Hematopoietic multipotent progenitor cell treated with erythropoietin and hydrocortisone succinate and interleukin-3 and kit ligand, for 6 days (in vitro differentiated cells): ENCODE measurements at regions not wholly inside any gene's neighbourhood (a gene's known extent, or its start where the extent isn't known, plus 50 kb on each side); places are given as distances from the start of the nearest gene placed in this dataset.

Source experiments
- DNase-seq: peaks from one replicate; pipeline ENCODE4 v3.0.0-alpha.2; 2015

DNA sequence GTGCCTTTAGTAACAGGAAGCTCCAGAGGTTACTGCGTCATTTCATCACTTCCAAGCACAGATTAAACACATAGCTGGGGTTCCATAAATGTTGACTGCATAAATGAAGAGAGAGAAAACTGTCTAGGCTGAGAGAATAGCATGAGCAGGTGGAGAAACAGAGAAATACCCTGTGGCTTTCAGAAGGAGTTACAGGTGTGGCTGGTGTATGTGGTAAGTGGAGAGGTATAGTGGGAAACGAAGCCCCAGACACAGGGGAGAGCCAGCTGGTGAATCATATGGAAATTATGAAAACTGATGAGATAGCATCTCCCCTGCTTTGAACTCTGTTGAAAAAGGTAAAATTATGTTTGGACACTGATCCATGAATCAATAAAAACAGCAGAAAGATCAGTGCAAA lies 807.4 kb upstream of the POU3F3 start:
- no peak for DNase-seq

GRCh38 chr2:104047516-104047915 lies 806.4 kb upstream of the POU3F3 start:
- no peak for DNase-seq

DNA sequence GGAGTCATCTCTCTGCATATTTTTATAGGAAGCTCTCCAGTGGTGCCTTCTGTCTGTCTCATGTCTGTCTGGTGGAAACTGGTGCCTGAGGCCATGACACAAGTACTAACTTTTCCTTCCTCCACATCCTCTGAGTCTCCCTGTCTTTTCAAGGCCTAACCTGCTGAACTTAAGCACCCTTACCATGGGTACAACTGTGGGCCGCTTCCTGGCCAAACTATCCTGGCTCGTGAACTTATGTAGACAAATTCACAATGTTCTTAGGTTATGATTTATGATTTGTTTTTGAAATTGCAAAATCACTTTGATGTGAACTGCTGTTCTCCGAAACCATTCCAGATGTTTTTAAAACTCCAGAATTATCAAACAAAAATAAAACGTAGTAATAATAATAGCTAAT lies 804.5 kb upstream of the POU3F3 start:
- DNase-seq, result no peak

DNA sequence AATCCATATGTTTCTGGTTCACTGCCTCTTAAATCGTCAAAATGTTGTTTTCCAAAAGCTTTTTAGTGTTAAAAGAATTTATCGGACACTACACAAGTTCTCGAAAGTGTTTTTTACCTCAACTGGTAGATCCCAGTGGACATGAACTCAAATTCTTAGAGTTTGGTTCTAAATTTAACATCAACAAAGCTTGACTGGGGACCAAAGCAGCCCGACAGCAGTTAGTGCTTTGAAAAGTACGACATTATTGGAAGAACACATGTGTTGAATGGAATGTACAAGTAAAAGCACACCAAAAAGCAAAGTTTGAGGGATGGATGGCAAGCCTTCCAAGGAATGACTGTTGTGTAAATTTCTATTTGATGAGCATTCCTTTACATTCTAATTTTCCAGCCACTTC lies 803.9 kb upstream of the POU3F3 start:
- DNase-seq, result no peak

- no peak for DNase-seq
Measured at GRCh38 chr2:104050656-104051242, 803.2 kb upstream of the POU3F3 start.

DNA sequence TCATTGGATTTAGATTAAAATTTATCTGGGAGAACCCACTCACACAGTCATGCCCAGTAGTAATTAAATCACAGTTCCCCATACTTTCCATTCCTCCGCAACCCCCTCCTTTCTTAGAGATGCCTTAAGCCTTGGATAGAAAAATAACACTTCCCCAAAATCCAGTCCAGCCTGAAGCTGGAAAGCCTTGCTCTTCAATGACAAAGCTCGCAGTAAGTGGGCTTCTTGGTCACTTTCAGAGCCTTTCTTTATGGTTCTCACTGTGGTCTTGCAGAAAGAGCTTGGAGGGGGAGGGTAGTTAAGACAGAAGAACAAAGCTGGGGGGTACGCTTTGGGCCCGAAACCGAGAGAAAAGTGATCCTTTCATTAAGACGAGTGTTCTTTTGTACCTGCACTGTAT lies 802.1 kb upstream of the POU3F3 start:
- DNase-seq, result no peak

DNA sequence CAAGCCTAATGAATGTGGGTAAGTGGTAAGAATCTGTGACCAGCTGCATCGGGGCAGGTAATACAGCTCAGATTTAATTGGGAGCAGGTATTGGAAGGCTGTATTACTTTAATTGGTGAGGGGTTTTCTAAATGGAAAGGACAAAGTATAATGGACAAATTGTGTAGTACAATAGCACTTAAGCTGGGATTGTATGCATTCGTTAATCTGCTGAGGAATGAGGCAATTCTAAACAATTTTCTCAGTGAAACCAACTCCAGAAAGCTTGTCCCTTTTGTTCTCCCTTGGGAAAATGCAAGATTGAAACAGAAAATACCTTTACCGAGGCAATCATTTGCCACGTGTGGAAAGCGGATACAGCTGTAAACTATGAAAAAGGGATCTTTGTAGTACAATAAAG lies 801.6 kb upstream of the POU3F3 start:
- no peak for DNase-seq

- DNase-seq, result no peak
Measured at GRCh38 chr2:104056451-104056850, 797.5 kb upstream of the POU3F3 start.

DNA sequence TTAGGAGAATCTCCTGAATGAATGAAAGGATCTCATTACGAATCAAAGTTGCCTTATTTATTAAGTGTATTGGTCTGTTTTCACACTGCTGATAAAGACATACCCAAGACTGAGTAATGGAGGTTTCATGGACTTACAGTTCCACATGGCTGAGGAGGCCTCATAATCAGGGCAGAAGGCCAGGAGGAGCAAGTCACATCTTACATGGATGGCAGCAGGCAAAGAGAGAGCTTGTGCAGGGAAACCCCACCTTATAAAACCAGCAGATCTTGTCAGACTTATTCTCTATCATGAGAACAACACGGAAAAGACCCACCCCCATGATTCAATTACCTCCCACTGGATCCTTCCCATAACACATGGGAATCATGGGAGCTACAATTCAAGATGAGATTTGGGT lies 785.2 kb upstream of the POU3F3 start:
- no peak for DNase-seq

GRCh38 chr2:104077573-104077972 lies 776.3 kb upstream of the POU3F3 start:
- DNase-seq, result no peak

DNA sequence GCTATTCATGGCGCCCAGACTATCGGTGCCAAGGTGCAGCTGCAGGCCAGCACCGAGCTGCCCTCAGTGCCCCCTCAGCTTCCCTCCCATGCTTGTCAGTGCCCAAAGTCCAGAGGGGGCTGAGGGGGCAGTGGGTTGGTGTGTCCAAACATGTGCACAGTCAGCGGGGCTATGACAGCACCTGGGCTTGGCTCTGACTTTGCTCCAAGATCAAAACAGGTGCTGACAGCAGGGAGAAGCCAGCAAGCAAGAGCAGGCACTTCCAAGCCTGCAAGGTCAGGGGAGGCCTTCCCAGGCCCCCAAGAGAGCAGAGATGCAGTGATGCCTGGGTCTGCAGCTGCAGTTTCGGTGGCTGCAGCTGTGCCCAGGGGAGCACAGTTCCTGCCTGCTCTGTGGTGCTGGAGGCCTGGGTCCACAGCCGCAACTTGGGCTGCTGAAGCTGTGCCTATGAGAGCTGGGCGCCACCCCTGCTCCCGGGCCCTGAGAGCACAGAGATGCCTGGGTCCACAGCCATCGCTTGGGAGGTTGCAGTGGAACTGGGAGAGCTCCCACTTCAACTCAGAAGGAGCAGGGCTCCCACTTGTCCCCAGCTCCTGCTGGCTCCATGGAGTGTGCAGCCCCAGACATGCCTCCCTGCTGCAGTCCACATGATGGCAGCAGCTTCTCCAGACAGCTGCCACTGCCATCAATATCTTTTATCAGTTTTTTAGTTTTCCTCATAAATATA lies 775.3 kb upstream of the POU3F3 start:
- no peak for DNase-seq

DNA sequence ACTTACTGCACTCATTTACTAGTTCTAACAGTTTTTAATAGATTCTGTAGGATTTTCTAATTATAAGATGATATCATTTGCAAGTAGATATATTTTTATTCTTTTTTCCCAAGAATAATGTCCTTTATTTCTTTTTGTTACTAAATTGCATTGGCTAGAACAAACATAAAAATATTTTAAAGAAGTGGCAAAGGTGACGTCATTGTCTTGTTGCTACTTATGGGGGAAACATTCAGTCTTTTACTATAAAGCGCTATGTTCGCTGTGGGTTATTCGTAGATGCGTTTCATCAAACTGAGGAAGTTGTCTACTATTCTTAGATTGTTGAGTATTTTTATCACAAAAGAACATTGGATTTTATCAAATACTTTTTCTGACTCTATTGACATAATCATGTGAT lies 765.2 kb upstream of the POU3F3 start:
- no peak for DNase-seq

DNA sequence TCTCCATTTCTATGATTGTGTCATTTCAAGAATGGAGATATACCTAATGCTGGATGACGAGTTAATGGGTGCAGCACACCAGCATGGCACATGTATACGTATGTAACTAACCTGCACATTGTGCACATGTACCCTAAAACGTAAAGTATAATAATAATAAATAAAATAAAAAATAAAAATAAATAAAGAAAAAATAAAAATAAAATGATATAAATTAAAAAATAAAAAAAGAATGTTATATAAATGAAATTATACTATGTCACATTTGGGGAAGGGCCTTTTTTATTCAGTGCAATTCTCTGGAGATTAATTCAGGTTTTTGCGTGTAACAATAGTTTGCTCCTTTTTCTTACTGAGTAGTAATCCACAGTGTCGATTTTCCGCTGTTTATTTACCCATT lies 763.5 kb upstream of the POU3F3 start:
- DNase-seq, result no peak

DNA sequence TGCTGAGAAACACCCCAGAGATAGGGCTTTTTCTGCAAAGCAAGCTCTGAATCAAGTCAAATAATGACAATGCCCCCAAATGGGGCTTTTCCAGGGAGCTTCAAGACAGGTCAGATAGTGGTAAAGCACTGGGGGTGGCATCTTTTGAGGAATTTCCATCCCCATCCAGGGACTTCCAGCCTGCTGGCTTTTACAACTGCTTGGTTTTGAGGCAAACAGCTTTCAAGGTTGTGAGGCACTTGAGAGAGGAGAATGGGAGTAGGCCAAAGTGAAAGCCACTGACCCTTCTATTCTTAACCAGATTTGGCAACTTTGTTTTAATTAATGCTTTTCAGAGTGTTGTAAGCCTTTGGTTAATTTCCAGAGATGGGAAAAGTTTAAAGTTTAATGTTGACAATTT lies 762.0 kb upstream of the POU3F3 start:
- no peak for DNase-seq

- DNase-seq, result no peak
Measured at GRCh38 chr2:104092886-104093285, 761.0 kb upstream of the POU3F3 start.

DNA sequence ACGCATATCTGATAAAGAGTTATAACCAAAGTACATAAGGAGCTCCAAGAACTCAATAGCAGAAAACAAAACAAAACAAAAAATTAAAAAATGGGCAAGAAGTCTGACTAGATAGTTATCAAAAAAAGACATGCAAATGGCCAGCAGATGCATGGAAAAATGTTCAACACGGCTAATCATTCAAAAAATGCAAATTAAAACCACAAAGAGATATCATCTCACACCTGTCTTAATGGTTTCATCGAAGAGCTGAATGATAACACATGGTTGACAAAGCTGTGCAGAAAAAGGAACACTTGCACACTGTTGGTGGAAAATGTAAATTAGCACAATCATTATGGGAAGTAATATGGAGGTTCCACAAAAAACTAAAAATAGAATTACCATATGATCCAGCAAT lies 751.3 kb upstream of the POU3F3 start:
- no peak for DNase-seq

DNA sequence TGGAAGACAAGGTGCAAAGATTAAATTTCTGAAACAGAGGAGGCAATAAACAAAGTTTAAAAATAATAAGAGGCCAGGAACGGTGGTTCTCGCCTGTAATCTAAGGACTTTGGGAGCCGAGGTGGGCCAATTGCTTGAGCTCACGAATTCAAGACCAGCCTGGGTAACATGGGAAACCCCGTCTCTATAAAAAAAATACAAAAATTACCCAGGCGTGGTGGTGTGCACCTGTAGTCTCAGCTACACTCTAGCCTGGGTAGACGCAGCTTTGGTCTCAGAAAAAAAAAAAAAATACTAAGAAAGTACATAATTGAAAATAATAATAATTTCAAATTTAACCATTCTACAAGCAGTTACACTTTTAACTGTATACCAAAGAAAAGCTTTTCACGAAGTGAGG lies 744.6 kb upstream of the POU3F3 start:
- no peak for DNase-seq

- no peak for DNase-seq
Measured at GRCh38 chr2:104118889-104119288, 735.0 kb upstream of the POU3F3 start.

- DNase-seq, result no peak
Measured at GRCh38 chr2:104120171-104120570, 733.7 kb upstream of the POU3F3 start.

GRCh38 chr2:104125096-104125495 lies 728.8 kb upstream of the POU3F3 start:
- DNase-seq, result no peak

GRCh38 chr2:104127049-104127770 lies 726.7 kb upstream of the POU3F3 start:
- DNase-seq, result no peak

DNA sequence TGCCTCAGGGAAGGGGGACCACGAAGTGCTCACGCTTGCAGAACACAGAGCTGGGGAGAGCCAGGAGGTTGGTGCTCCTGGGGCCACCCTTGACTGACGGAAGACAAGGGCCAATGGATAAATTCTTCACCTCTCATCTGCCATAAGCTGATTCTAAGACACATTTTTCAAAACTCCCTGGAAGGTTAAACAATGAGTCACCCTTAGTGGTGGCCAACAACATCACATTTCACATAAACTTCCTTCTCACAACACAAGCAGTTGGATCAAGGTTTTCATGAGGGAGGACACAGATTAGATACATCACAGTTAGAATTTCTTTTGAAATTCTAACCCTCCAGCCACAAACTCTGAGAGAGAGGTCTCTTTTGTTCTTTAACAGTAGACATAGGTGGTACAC lies 713.6 kb upstream of the POU3F3 start:
- no peak for DNase-seq

GRCh38 chr2:104158191-104158590 lies 695.7 kb upstream of the POU3F3 start:
- no peak for DNase-seq

DNA sequence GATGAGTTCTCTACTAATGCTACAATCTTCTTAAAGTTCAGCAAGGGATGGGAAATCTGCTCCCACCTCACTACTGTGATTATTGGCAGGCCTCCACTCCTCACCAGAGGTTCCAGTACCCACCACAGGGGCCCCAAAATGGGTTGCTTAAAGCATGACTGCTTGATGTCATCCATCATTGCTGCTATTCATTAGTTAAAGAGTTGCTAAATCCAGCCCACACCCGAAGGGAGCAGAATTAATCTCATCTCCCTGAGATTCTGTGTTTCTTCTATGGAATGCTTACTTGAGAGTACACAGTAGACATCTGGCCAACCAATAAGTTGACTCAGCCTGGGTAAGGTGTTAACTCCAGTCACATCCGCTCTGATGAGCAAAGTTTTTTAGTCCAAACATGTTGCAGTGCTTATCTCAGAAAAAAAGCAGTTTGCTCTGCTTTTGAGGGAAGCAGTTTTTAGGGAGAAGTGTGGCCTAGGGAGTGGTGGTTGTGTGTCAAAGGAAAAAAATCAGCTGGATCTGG lies 690.2 kb upstream of the POU3F3 start:
- DNase-seq, result no peak
